Adrenal gland (tissue), 9 donors: ENCODE measurements at regions not wholly inside any gene's neighbourhood (a gene's known extent, or its start where the extent isn't known, plus 50 kb on each side); places are given as distances from the start of the nearest gene placed in this dataset.

Experiments used
- DNase-seq, 7 donors: peaks; one replicate each; pipeline ENCODE4 v3.0.0-alpha.2; 2019 to 2020
- H3K27ac ChIP-seq, 5 donors: fragments of 200-600 bp; sonication (generic) in 4 of 5; 1 replicate in 3 of 5; 2 replicates in 2 of 5; pipeline versions ENCODE4 v1.5.1 to v1.8.0; 2016 to 2020; ENCODE audit warnings: mild to moderate bottlenecking in 1 of 5
- H3K27me3 ChIP-seq: fragments of 200-600 bp; 2 replicates; pipeline ENCODE4 v1.8.0; 2021
- H3K36me3 ChIP-seq, 2 donors: fragments of 200-600 bp; replicated peaks in 1 of 2; 1 replicate in 1 of 2; 2 replicates in 1 of 2; pipeline versions ENCODE4 v1.5.1 to v1.8.0; 2018 to 2022
- H3K4me1 ChIP-seq, 2 donors: fragments of 200-600 bp; replicated peaks in 1 of 2; 1 replicate in 1 of 2; 2 replicates in 1 of 2; pipeline versions ENCODE4 v1.5.1 to v1.8.0; 2018 to 2021
- H3K4me3 ChIP-seq, 4 donors: fragments of 200-600 bp; sonication (generic) in 3 of 4; one replicate each; pipeline ENCODE4 v1.5.1; 2016 to 2018
- H3K9me3 ChIP-seq, 3 donors: fragments of 200-600 bp; sonication (generic) in 1 of 3; replicated peaks in 1 of 3; 1 replicate in 2 of 3; 2 replicates in 1 of 3; pipeline versions ENCODE4 v1.5.1 to v1.8.0; 2016 to 2021
- CTCF ChIP-seq, 6 experiments: fragments of 450-650 bp in 4 of 6; fragments of 200-600 bp in 2 of 6; sonication (generic) in 1 of 6; IDR thresholded peaks; 1 replicate in 5 of 6; 2 replicates in 1 of 6; pipeline versions ENCODE4 v1.5.1 to v1.8.0; 2016 to 2021; ENCODE audit warnings: antibody characterized with exemption in 6 of 6, mild to moderate bottlenecking in 2 of 6, moderate library complexity in 1 of 6
- POLR2A ChIP-seq, 2 donors: fragments of 450-650 bp; IDR thresholded peaks; one replicate each; pipeline ENCODE4 v1.6.1; 2017; ENCODE audit warnings: antibody characterized with exemption in 2 of 2, mild to moderate bottlenecking in 2 of 2, moderate library complexity in 1 of 2
- WGBS, 4 donors: extraction: QIAGEN DNeasy Blood & Tissue Kit in 2 of 4; methylation state at CpG; one replicate each; pipeline versions ENCODE4 v1.1.5 to v1.1.7; 2013 to 2017; 5-methylcytosine and 5-hydroxymethylcytosine counted together
- intact Hi-C, 2 donors: fragments of 100-400 bp; cut with DNase I; formaldehyde crosslinking; loops; one replicate each; pipeline versions ENCODE4 v1.14.1 to v1.15.0; 2022 to 2023
- donor health status: healthy with polysubstance abuse.
- donor health status: Bipolar disorder and iron deficiency.
- donor health status: DM: yes; HTN: yes; CAD: no.
- donor health status: DM: no; HTN: no; CAD: no.
- donor health status: DM: no; HTN: no; CAD: no.

GRCh38 chr12:81010641-81011040, 67.2 kb upstream of the ACSS3 start:
- H3K9me3 ChIP-seq = no peaks in the 10 kb centered on the region

GRCh38 chr12:81005606-81006005, 67.9 kb upstream of the LIN7A start:
- TF ChIP-seq POLR2A (IDR thresholded peaks at IDR 0.05) (no peak), CTCF (IDR thresholded peaks at IDR 0.05) (no peak)

More at GRCh38 chr12:81010641-81011040, 67.2 kb upstream of the ACSS3 start:
- Histone ChIP-seq H3K36me3 (no peaks in the 10 kb centered on the region), H3K4me3 (no peak overlapping the region), H3K27me3 (no peaks in the 10 kb centered on the region), H3K4me1 (no peaks in the 10 kb centered on the region), H3K27ac (no peak overlapping the region)
- no peak for TF ChIP-seq POLR2A (IDR thresholded peaks at IDR 0.05)
- TF ChIP-seq CTCF (IDR thresholded peaks at IDR 0.05) = no peak
- WGBS, 4 donors = 50 to 60% (median 55%) methylated on average over 1 of the region's 1 CpG
- intact Hi-C loops = no loop called here
- no peak for DNase-seq

GRCh38 chr12:81000831-81001230, 63.1 kb upstream of the LIN7A start:
- no peak overlapping the region for H3K4me3 ChIP-seq
- intact Hi-C loops = no loop called here
- H3K9me3 ChIP-seq = no peaks in the 10 kb centered on the region
- H3K27ac ChIP-seq = no peak overlapping the region
- TF ChIP-seq CTCF (IDR thresholded peaks at IDR 0.05) = no peak
- TF ChIP-seq POLR2A (IDR thresholded peaks at IDR 0.05) = no peak
- H3K36me3 ChIP-seq = no peaks in the 10 kb centered on the region
- H3K4me1 ChIP-seq = no peaks in the 10 kb centered on the region
- no peak for DNase-seq
- no peaks in the 10 kb centered on the region for H3K27me3 ChIP-seq

More at GRCh38 chr12:81005606-81006005, 67.9 kb upstream of the LIN7A start:
- Histone ChIP-seq H3K27ac (no peak overlapping the region), H3K27me3 (no peaks in the 10 kb centered on the region), H3K4me1 (no peaks in the 10 kb centered on the region), H3K9me3 (no peaks in the 10 kb centered on the region), H3K36me3 (no peaks in the 10 kb centered on the region), H3K4me3 (no peak overlapping the region)
- 65 to 85% (median 78%) methylated on average over 2 of the region's 2 CpGs for WGBS, 4 donors
- DNase-seq = no peak
- intact Hi-C loops = no loop called here

GRCh38 chr12:80988986-80989385, 51.3 kb upstream of the LIN7A start:
- Histone ChIP-seq H3K27ac (no peak overlapping the region), H3K36me3 (no peaks in the 10 kb centered on the region), H3K27me3 (no peaks in the 10 kb centered on the region), H3K4me1 (no peaks in the 10 kb centered on the region), H3K9me3 (no peaks in the 10 kb centered on the region), H3K4me3 (no peak overlapping the region)
- DNase-seq = peak in 1 of 7 donors; percentile 1
- TF ChIP-seq CTCF (IDR thresholded peaks at IDR 0.05) = no peak
- TF ChIP-seq POLR2A (IDR thresholded peaks at IDR 0.05) = no peak
- intact Hi-C loops = no loop called here
- 38 to 54% (median 42%) methylated on average over 3 of the region's 3 CpGs for WGBS, 4 donors
